NOMO-1 treated with DMSO at 0.1 percent for 48 hours (cell line): ENCODE measurements at regions not wholly inside any gene's neighbourhood (a gene's known extent, or its start where the extent isn't known, plus 50 kb on each side); places are given as distances from the start of the nearest gene placed in this dataset.

Source experiments
- DNase-seq: peaks from one replicate; lab custom pipeline; 2025; ENCODE audit not compliant: unreplicated experiment; lab: John Stamatoyannopoulos, UW

GRCh38 chr2:121895723-121896571 is 140.5 kb downstream of the TSN start:
- DNase-seq = no peak

DNA sequence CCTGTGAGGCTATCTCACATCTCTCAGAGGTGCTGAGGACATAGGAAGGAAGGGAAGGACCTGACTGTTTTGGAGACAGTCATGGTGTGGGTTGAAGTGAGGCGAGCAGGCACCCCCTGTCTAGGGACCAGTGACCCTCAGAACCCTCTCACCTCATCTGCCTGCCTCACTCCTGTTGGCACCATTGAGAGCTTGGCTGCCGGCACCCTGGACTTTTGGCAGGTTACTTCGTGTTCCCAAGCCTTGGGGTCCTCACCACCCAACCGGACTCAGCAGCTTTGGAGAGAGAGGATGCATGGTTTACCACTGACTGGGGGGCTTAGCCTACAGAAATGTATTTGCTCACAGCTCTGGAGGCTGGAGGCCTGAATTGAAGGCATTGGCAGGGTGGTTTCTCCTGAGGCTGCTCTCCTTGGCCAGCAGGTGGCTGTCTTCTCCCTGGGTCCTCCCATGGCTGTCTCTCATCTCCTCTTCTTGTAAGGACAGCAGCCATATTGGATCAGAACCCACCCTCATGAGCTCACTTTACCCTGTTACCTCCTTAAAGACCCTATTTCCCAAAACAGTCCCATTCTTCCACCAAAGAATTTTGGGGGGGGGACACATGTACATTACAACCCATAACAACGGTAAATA is 142.0 kb downstream of the TSN start:
- peak; percentile 11 for DNase-seq

DNA sequence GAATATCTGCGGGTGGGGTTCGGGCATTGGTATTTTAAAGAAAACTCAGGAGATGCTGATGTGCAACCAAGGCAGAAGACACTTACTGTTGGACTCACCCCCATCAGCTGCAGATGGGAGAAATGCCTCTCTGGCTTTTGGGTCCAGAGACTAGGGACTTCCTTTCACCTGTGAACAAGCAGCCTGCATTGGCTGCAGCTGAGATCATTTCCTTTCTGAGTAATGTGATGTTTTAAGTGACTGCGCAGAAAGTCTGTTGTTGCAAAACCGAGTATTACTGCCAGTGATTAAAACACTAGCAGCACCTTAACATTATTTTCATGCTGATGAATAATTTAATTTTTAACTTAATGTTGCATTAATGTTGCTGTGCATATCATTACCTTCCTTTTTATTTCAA is 143.0 kb downstream of the TSN start:
- no peak for DNase-seq

- no peak for DNase-seq
These were observed 144.9 kb downstream of the TSN start for GRCh38 chr2:121900391-121900790.

DNA sequence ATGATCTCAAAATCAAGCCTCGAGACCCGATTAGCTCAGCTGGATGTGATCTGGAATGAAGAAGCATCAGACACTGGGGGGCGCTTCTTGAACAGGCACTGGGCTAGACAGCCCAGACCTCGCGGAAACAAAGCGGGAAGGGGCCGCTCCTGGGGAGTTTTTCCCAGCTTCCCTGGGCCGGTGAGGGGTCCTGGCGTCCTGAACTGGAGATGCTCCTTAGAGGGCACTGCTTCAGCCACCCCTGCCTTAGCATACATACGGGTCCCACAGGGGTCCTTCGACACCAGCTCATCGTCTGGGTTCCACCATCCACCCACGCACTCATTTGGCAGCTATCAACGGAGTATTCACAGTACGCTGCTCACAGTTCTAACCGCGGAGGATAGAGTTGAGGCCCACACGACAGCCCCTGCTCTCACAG is 146.7 kb downstream of the TSN start:
- DNase-seq = no peak

GRCh38 chr2:121902616-121903015 is 147.2 kb downstream of the TSN start:
- no peak for DNase-seq

GRCh38 chr2:121903037-121903689 is 147.7 kb downstream of the TSN start:
- no peak for DNase-seq

DNA sequence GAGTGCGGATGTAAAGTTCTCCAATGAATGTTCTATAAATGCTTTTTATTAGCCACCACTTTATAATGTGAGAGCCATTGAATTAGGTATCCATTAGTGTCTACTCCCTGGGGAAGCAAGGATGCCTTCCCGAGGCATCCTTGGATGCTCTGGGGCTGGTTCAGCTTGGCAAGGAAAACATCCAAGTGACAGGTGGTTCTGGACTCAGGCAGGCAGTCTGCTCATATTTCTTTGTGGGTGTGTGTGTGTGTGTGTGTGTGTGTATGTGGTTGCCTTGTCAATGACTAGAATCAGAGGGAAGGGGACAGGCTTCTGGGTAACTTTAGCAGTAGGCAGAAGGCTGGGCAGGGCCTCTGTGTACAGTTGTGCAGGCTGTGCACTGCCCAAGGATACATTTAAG is 149.2 kb downstream of the TSN start:
- no peak for DNase-seq

GRCh38 chr2:121905201-121905600 is 149.8 kb downstream of the TSN start:
- DNase-seq = no peak

DNA sequence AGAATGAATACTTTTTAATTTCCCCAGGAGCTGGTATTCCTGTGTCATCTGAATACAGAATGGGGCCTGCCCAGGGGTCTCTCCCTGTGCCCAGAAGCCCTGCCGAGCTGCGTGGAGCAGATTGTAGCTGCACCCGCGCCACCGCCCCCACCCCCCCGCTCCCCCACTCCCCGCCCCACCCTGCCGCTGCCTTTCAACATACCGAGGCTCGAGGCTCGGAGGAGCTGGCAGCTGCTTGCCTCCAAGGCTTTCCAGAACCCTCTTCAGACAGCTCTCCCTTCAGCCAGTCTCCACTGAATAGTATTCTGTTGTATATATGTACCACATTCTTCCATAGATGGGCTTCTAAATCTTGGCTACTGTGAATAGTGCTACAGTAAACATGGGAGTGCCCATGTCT is 150.7 kb downstream of the TSN start:
- no peak for DNase-seq

DNA sequence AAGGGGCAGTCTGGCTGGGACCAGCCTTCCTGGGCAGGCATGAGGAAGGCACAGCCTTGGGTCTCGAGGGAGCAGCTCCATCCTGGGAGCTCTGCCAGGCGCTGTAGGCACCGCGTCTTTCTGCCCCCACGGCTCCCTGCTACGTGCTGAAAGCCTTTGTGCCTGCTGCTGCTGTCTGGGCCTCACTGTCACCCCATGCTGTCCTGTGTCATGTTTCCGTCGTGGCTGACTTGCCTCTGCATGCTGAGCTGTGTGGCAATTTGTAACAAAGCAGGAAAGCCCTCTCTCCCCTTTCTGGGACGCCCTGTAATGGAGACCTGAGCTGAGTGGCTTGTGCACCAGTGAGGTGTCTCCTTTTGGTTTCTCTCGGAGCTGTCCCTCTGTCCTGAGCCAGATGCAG is 152.5 kb downstream of the TSN start:
- DNase-seq = no peak

DNA sequence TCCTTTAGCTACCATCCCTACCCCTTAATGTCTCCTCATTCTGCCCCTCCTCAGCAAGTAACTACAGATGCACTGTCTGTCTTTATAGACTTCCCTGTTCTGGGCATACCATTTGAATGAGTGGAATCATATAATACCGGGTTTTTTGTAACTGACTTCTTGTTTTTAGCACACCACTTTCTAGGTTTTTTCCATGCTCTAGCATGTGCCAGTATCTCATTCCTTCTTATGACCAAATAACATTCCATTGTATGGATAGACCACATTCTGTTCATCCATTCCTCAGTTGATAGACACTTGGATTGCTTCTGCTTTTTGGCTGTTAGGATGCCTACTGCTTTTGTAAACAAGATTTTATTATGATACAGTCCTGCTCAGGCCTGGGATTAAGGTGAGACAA is 154.7 kb downstream of the TSN start:
- DNase-seq = no peak

GRCh38 chr2:121911036-121911435 is 155.6 kb downstream of the TSN start:
- DNase-seq = no peak

GRCh38 chr2:121917143-121917542 is 161.7 kb downstream of the TSN start:
- DNase-seq = no peak

GRCh38 chr2:121918231-121918630 is 162.8 kb downstream of the TSN start:
- DNase-seq = no peak

GRCh38 chr2:121919803-121920202 is 164.4 kb downstream of the TSN start:
- DNase-seq = no peak

DNA sequence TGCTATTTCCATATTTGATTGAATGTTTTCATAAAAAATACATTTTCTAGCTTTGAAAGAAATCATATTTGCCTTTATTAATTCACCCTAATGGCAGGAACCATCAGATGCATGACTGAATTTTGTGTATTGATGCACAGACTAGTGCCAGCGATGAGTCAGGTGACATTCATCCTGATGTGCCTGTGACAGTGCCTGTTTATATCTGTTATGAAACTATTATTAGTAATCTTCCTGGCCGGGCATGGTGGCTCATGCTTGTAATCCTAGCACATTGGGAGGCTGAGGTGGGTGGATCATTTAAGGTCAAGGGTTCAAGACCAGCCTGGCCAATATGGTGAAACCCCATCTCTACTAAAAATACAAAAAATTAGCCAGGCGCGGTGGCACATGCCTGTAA is 170.0 kb downstream of the TSN start:
- no peak for DNase-seq

DNA sequence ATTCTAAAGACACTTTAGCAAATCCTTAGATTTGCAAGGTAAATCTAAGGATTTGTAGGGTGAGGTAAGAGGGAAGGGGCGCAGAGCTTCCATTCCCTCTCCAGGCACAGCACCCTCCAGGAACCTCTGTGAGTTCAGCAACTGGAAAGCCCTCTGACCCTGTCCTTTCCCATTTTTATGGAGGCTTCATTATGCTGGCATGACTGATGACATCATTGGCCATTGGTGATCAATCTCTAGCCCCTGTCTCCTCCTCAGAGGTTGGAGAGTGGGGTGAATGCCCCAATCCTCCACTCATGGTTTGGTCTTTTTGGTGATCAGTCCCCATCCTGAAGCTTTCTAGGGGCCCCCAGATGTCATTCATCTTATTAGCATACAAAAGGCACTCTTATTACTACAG is 187.8 kb downstream of the TSN start:
- DNase-seq = no peak

DNA sequence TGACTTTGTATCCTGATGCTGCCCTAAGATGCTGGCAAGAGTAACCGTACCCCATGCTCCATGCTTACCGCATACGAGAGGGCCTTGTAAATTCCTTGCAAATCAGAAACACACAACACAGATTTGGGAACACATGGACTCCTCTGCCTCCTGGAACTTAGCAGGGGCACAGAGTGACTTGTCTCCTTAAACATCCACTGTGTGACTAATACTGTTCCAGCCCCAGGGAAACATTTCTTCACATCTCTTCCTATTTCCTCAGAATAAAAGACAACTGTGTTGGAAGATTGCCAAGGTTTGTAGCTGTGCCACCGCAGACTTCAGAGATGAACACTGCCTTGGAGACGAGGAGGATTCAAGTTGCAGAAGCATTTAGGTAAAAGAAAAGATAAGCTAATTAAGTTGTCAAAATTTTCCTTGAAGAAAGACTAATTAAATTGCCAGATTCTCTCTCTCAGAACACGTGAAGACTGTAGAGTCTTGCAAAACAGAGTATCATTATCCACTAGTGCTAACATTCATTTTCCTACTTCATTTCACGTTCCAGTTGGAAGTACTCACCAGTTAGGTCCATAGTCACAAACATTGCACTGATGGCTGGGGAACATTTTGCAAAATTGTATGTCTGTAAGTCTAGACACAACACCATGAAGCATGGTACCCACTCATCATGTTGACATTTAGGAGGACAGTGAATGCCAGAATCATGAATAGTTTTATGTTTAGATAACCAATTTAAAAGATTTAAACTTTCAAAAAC is 188.8 kb downstream of the TSN start:
- peak; percentile 75 for DNase-seq

DNA sequence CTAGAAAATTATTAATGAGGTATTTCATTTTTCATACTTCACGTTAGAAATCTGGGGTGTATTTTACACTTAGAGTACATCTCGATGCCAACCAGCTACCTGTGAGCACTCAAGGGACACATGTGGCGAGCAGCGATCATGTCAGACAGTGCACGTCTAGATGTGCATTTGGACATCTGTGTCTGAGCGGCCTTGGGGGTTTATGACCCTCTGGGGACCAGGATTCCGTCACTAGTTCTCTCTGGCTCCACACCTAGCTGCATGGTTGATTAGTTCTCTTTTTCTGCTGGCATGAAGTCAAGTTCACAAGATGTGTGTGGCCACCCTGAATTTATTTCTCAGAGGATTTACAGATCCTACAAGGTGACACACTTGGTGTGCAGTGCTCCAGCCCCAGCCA is 192.2 kb downstream of the TSN start:
- no peak for DNase-seq

DNA sequence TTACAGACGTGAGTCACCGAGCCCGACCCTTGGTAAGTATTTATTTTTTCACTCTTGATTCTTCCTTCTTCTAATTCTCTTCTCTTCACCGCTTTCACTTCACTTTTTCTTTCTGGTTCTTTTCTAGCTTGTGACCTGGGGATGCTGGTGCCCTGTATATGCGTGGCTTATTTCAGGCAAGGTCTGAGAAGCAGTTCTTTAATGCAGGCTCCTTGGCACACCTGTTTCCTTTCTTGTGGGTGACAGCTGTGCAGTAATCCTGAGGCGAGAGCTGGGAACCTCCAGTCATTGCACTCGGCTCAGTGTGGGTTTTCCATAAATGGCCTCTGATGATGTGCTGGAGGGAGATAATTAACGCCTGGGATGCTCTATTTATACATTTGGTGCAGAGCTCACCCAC is 193.8 kb downstream of the TSN start:
- peak; percentile 51 for DNase-seq
